PC-9 (cell line): ENCODE measurements at regions not wholly inside any gene's neighbourhood (a gene's known extent, or its start where the extent isn't known, plus 50 kb on each side); places are given as distances from the start of the nearest gene placed in this dataset.

Experiments
- EZH2 ChIP-seq: fragments of 200-600 bp; sonication (generic); IDR thresholded peaks from 2 replicates; pipeline ENCODE4 v1.8.0; 2017; ENCODE audit warnings: antibody characterized with exemption, low read depth
- TF ChIP-seq, protein P1 (sequence below): fragments of 200-600 bp; sonication (generic); conservative IDR thresholded peaks from 2 replicates; pipeline ENCODE4 v1.6.1; 2017; ENCODE audit warnings: mixed run types, antibody characterized with exemption, mild to moderate bottlenecking, moderate library complexity

DNA sequence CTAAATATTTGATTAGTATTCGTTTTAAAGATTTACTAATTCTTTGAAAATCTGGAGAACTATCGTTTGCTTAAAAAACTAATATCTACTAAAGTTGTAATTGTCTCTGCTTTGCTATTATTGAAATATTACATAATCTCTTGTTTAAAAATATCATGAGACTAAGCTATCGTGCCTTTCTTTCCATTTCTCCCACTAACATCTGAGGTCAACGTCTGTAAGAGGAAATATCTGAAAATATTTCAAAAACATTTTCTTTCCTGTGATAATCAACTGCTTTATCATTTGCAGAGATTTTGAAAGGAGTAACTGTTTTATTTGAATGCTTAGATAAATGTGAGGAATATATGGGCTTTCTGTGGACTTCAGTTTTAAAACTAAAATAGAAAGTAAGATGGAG lies 694.1 kb downstream of the USP25 start:
- TF ChIP-seq, protein P1, sequence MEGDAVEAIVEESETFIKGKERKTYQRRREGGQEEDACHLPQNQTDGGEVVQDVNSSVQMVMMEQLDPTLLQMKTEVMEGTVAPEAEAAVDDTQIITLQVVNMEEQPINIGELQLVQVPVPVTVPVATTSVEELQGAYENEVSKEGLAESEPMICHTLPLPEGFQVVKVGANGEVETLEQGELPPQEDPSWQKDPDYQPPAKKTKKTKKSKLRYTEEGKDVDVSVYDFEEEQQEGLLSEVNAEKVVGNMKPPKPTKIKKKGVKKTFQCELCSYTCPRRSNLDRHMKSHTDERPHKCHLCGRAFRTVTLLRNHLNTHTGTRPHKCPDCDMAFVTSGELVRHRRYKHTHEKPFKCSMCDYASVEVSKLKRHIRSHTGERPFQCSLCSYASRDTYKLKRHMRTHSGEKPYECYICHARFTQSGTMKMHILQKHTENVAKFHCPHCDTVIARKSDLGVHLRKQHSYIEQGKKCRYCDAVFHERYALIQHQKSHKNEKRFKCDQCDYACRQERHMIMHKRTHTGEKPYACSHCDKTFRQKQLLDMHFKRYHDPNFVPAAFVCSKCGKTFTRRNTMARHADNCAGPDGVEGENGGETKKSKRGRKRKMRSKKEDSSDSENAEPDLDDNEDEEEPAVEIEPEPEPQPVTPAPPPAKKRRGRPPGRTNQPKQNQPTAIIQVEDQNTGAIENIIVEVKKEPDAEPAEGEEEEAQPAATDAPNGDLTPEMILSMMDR = no peak
- no peak for TF ChIP-seq EZH2
